ENCODE measurements at regions not wholly inside any gene's neighbourhood (a gene's known extent, or its start where the extent isn't known, plus 50 kb on each side); places are given as distances from the start of the nearest gene placed in this dataset.

DNA sequence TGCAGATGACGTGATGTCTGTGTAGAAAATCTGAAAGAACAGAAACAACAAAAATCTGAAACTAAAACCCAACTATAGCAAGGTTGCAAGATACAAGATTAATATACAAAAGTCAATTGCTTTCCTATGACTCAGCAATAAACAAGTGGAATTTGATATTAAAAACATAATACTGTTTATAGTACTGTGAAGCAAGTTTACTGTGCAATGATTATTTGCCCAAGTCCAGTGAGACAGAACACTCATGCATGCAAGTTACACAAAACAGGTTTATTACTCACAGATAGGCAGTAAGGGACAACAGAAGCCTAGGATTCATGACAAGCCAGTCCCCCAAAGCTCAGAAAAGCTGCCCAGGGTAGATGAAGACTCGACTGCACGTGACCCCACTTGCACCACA, 62.4 kb upstream of the RAB4A start:
- ChIA-PET CTCF (interaction anchor here (0.6 kb wide), 1 partner anchor 521 kb away, joined by 3 read pairs; no protein-coding TSS in a partner anchor), POLR2A (no interaction called here)
- no peak for DNase-seq
- Histone ChIP-seq H3K27me3 (replicated peaks in 2 of 5; ENCODE audit: control insufficient read depth in 4 of 5, insufficient read depth in 5 of 5, low read length in 4 of 5) (no peaks in the 10 kb centered on the region), H3K4me1 (ENCODE audit: control extremely low read depth in 1 of 4, control insufficient read depth in 4 of 4, insufficient read depth in 4 of 4, low read length in 3 of 4) (no peaks in the 10 kb centered on the region), H3K9me3 (ENCODE audit: control extremely low read depth in 1 of 5, control insufficient read depth in 4 of 5, insufficient read depth in 2 of 5, low read depth in 1 of 5, low read length in 4 of 5) (peaks cover 0 to 7% (median 2%) of the 10 kb centered on the region in 5 experiments), H3K27ac (ENCODE audit: insufficient read depth in 1 of 2, low read depth in 1 of 2, low read length in 2 of 2, poor library complexity in 1 of 2, severe bottlenecking in 2 of 2) (no peak overlapping the region), H3K36me3 (ENCODE audit: control insufficient read depth in 4 of 4, insufficient read depth in 4 of 4, low read length in 3 of 4) (no peaks in the 10 kb centered on the region), H3K4me3 (ENCODE audit: control insufficient read depth in 1 of 7, extremely low read depth in 1 of 7, insufficient read depth in 4 of 7, low read depth in 2 of 7, low read length in 6 of 7) (no peak overlapping the region)
- no CpG with 5 or more reads among the region's 3 CpGs for WGBS (ENCODE audit: insufficient coverage)

DNA sequence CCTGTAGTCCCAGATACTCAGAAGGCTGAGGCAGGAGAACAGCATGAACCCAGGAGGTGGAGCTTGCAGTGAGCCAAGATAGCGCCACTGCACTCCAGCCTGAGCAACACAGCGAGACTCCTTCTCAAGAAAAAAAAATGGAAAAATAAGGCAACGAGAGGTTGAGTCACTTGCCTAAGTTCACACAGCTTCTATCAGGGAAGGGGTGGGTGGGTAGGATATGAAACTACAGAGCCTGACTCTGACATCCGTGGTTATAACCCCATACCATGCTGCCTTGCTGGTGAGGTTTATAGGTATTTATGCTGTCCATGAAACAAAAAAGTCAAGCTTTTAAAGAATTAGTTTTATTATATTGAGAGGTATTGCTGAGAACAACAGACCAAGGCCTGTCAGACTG, 61.5 kb upstream of the RAB4A start:
- Histone ChIP-seq H3K4me3 (ENCODE audit: control insufficient read depth in 1 of 7, extremely low read depth in 1 of 7, insufficient read depth in 4 of 7, low read depth in 2 of 7, low read length in 6 of 7) (no peak overlapping the region), H3K4me1 (ENCODE audit: control extremely low read depth in 1 of 4, control insufficient read depth in 4 of 4, insufficient read depth in 4 of 4, low read length in 3 of 4) (no peaks in the 10 kb centered on the region), H3K9me3 (ENCODE audit: control extremely low read depth in 1 of 5, control insufficient read depth in 4 of 5, insufficient read depth in 2 of 5, low read depth in 1 of 5, low read length in 4 of 5) (peaks cover 0 to 7% (median 2%) of the 10 kb centered on the region in 5 experiments), H3K27me3 (replicated peaks in 2 of 5; ENCODE audit: control insufficient read depth in 4 of 5, insufficient read depth in 5 of 5, low read length in 4 of 5) (no peaks in the 10 kb centered on the region), H3K36me3 (ENCODE audit: control insufficient read depth in 4 of 4, insufficient read depth in 4 of 4, low read length in 3 of 4) (no peaks in the 10 kb centered on the region), H3K27ac (ENCODE audit: insufficient read depth in 1 of 2, low read depth in 1 of 2, low read length in 2 of 2, poor library complexity in 1 of 2, severe bottlenecking in 2 of 2) (no peak overlapping the region)
- ChIA-PET POLR2A (no interaction called here), CTCF (interaction anchor here (0.6 kb wide), 1 partner anchor 117 kb away, joined by 3 read pairs; no protein-coding TSS in a partner anchor)
- WGBS (ENCODE audit: insufficient coverage): 93% methylated on average over 3 of the region's 4 CpGs
- DNase-seq: no peak

DNA sequence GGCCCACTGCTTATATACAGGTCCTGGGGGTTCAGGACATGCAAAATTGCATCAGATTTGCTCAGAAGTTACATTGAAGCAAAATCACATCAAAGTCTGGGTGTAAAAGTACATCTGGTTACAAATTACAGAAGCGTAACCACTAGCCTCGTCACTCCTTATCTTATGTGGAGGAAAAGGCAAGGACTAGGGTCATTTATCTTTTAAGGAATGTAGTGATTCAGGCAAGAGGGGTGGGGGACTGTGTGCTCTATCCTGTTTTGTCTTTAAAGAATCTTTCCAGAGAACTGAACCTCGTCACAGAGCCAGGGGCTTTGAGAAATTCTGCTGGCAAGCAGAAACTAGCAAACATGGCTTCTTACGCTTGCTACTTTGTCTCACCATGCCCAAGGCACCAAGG, 61.1 kb upstream of the RAB4A start:
- Histone ChIP-seq H3K36me3 (ENCODE audit: control insufficient read depth in 4 of 4, insufficient read depth in 4 of 4, low read length in 3 of 4) (no peaks in the 10 kb centered on the region), H3K27me3 (replicated peaks in 2 of 5; ENCODE audit: control insufficient read depth in 4 of 5, insufficient read depth in 5 of 5, low read length in 4 of 5) (no peaks in the 10 kb centered on the region), H3K4me1 (ENCODE audit: control extremely low read depth in 1 of 4, control insufficient read depth in 4 of 4, insufficient read depth in 4 of 4, low read length in 3 of 4) (no peaks in the 10 kb centered on the region), H3K4me3 (ENCODE audit: control insufficient read depth in 1 of 7, extremely low read depth in 1 of 7, insufficient read depth in 4 of 7, low read depth in 2 of 7, low read length in 6 of 7) (no peak overlapping the region), H3K9me3 (ENCODE audit: control extremely low read depth in 1 of 5, control insufficient read depth in 4 of 5, insufficient read depth in 2 of 5, low read depth in 1 of 5, low read length in 4 of 5) (peaks cover 0 to 7% (median 2%) of the 10 kb centered on the region in 5 experiments), H3K27ac (ENCODE audit: insufficient read depth in 1 of 2, low read depth in 1 of 2, low read length in 2 of 2, poor library complexity in 1 of 2, severe bottlenecking in 2 of 2) (no peak overlapping the region)
- no peak for DNase-seq
- POLR2A ChIA-PET: no interaction called here
- 96% methylated on average over 3 of the region's 4 CpGs for WGBS (ENCODE audit: insufficient coverage)
- CTCF ChIA-PET: interaction anchor here (0.6 to 1.4 kb wide), 2 partner anchors 18 to 118 kb away, joined by 3 to 4 read pairs; no protein-coding TSS in a partner anchor

DNA sequence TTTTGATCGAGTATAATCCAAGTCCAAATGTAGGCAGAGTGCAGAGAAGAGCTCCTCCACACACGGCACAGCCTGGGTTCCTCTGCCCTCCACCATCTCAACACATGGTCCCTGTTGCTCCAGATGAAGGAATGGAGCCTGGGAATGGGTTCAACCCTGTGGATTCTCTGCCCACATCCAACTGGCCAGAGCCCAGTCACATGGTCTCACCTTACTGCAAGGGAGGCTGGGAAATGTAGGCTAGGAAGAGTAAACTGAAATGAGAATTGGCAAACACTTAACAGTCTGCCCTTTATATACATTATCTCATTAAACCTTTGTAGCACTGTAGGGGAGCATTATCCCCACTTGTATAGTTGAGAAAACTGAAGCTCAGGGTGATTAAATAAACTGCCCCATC, 60.1 kb upstream of the RAB4A start:
- H3K36me3 ChIP-seq (ENCODE audit: control insufficient read depth in 4 of 4, insufficient read depth in 4 of 4, low read length in 3 of 4): no peaks in the 10 kb centered on the region
- H3K27me3 ChIP-seq (replicated peaks in 2 of 5; ENCODE audit: control insufficient read depth in 4 of 5, insufficient read depth in 5 of 5, low read length in 4 of 5): no peaks in the 10 kb centered on the region
- ChIA-PET POLR2A (no interaction called here), CTCF (interaction anchor here (1.4 kb wide), 1 partner anchor 16 kb away, joined by 4 read pairs; no protein-coding TSS in a partner anchor)
- no peak for DNase-seq
- no peak overlapping the region for H3K27ac ChIP-seq (ENCODE audit: insufficient read depth in 1 of 2, low read depth in 1 of 2, low read length in 2 of 2, poor library complexity in 1 of 2, severe bottlenecking in 2 of 2)
- H3K4me3 ChIP-seq (ENCODE audit: control insufficient read depth in 1 of 7, extremely low read depth in 1 of 7, insufficient read depth in 4 of 7, low read depth in 2 of 7, low read length in 6 of 7): no peak overlapping the region
- H3K4me1 ChIP-seq (ENCODE audit: control extremely low read depth in 1 of 4, control insufficient read depth in 4 of 4, insufficient read depth in 4 of 4, low read length in 3 of 4): no peaks in the 10 kb centered on the region
- H3K9me3 ChIP-seq (ENCODE audit: control extremely low read depth in 1 of 5, control insufficient read depth in 4 of 5, insufficient read depth in 2 of 5, low read depth in 1 of 5, low read length in 4 of 5): peaks cover 0 to 7% (median 2%) of the 10 kb centered on the region in 5 experiments
- WGBS (ENCODE audit: insufficient coverage): no CpG with 5 or more reads among the region's 2 CpGs

DNA sequence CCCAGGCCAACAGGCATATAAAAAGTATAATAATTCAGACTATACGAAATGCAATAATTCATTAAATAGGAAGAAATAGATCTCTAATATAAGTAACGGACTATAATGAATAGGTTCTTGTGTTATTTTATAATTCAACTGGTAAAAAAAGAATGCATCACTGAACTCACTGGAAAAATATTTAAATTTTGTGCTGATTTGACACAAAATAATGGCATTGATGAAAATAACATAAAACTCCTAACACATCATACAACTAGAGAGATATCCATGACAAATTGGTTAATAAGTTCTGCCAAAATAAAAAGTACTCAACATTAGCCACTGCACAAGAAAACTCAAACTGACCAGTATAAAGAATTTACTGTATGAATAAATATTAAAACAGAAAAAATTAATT, 57.1 kb upstream of the RAB4A start:
- ChIA-PET CTCF (interaction anchor here (1.2 to 2.3 kb wide), 2 partner anchors 14 to 472 kb away, joined by 3 to 8 read pairs; no protein-coding TSS in a partner anchor), POLR2A (no interaction called here)
- Histone ChIP-seq H3K4me3 (ENCODE audit: control insufficient read depth in 1 of 7, extremely low read depth in 1 of 7, insufficient read depth in 4 of 7, low read depth in 2 of 7, low read length in 6 of 7) (no peak overlapping the region), H3K27ac (ENCODE audit: insufficient read depth in 1 of 2, low read depth in 1 of 2, low read length in 2 of 2, poor library complexity in 1 of 2, severe bottlenecking in 2 of 2) (no peak overlapping the region), H3K9me3 (ENCODE audit: control extremely low read depth in 1 of 5, control insufficient read depth in 4 of 5, insufficient read depth in 2 of 5, low read depth in 1 of 5, low read length in 4 of 5) (peaks cover 0 to under 1% (median 0%) of the 10 kb centered on the region in 5 experiments), H3K4me1 (ENCODE audit: control extremely low read depth in 1 of 4, control insufficient read depth in 4 of 4, insufficient read depth in 4 of 4, low read length in 3 of 4) (no peaks in the 10 kb centered on the region), H3K27me3 (replicated peaks in 2 of 5; ENCODE audit: control insufficient read depth in 4 of 5, insufficient read depth in 5 of 5, low read length in 4 of 5) (no peaks in the 10 kb centered on the region), H3K36me3 (ENCODE audit: control insufficient read depth in 4 of 4, insufficient read depth in 4 of 4, low read length in 3 of 4) (no peaks in the 10 kb centered on the region)
- no CpG with 5 or more reads among the region's 2 CpGs for WGBS (ENCODE audit: insufficient coverage)
- no peak for DNase-seq

DNA sequence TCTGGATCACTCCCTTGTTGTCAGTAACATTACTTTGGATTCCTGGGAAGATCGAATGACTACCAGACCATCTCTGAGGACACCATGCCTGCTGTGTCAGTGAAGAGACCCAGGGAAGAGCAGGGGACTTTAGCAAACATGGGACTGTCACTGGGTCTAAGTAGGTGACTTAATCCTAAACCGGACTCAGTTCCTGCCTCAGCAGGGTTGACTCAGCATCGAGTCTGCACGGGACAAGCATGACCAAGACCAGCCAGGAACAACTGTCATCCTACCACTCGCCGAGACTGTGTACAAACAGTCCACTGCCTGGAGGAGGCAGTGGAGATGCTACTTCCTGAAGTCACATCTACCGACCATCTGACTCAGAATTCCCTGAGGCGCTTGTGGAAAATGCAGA, 53.2 kb upstream of the RAB4A start:
- Histone ChIP-seq H3K9me3 (ENCODE audit: control extremely low read depth in 1 of 5, control insufficient read depth in 4 of 5, insufficient read depth in 2 of 5, low read depth in 1 of 5, low read length in 4 of 5) (no peaks in the 10 kb centered on the region), H3K27me3 (replicated peaks in 2 of 5; ENCODE audit: control insufficient read depth in 4 of 5, insufficient read depth in 5 of 5, low read length in 4 of 5) (no peaks in the 10 kb centered on the region), H3K4me1 (ENCODE audit: control extremely low read depth in 1 of 4, control insufficient read depth in 4 of 4, insufficient read depth in 4 of 4, low read length in 3 of 4) (peaks cover 0 to 6% (median 0%) of the 10 kb centered on the region in 4 experiments), H3K4me3 (ENCODE audit: control insufficient read depth in 1 of 7, extremely low read depth in 1 of 7, insufficient read depth in 4 of 7, low read depth in 2 of 7, low read length in 6 of 7) (no peak overlapping the region), H3K36me3 (ENCODE audit: control insufficient read depth in 4 of 4, insufficient read depth in 4 of 4, low read length in 3 of 4) (no peaks in the 10 kb centered on the region), H3K27ac (ENCODE audit: insufficient read depth in 1 of 2, low read depth in 1 of 2, low read length in 2 of 2, poor library complexity in 1 of 2, severe bottlenecking in 2 of 2) (no peak overlapping the region)
- ChIA-PET POLR2A (no interaction called here), CTCF (no interaction called here)
- no peak for DNase-seq
- WGBS (ENCODE audit: insufficient coverage): 70% methylated on average over 7 of the region's 8 CpGs

DNA sequence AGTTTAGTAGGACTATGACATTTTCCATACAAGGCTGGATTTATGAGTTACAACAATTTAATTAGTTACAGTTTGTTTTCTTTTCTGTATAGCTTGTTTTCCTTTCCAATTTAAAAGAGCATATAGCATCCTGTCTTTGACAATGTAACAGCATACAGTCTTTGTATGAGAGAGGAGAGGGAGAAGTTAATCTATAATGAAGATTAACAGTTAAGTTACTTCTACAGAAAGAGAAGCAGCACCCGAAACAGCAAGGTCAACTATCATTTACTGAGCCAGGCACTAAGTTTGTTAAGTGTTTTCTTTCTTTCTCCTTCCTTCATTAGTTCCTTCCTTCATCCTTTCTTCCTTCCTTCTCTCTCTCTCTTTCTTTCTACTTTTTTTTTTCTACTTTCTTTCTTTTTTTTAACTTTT, 52.3 kb upstream of the RAB4A start:
- POLR2A ChIA-PET: no interaction called here
- H3K4me1 ChIP-seq (ENCODE audit: control extremely low read depth in 1 of 4, control insufficient read depth in 4 of 4, insufficient read depth in 4 of 4, low read length in 3 of 4): peaks cover 0 to 6% (median 0%) of the 10 kb centered on the region in 4 experiments
- whole genome bisulfite sequencing (ENCODE audit: insufficient coverage): no CpG with 5 or more reads among the region's 1 CpG
- H3K4me3 ChIP-seq (ENCODE audit: control insufficient read depth in 1 of 7, extremely low read depth in 1 of 7, insufficient read depth in 4 of 7, low read depth in 2 of 7, low read length in 6 of 7): no peak overlapping the region
- no peak overlapping the region for H3K27ac ChIP-seq (ENCODE audit: insufficient read depth in 1 of 2, low read depth in 1 of 2, low read length in 2 of 2, poor library complexity in 1 of 2, severe bottlenecking in 2 of 2)
- H3K9me3 ChIP-seq (ENCODE audit: control extremely low read depth in 1 of 5, control insufficient read depth in 4 of 5, insufficient read depth in 2 of 5, low read depth in 1 of 5, low read length in 4 of 5): no peaks in the 10 kb centered on the region
- H3K36me3 ChIP-seq (ENCODE audit: control insufficient read depth in 4 of 4, insufficient read depth in 4 of 4, low read length in 3 of 4): no peaks in the 10 kb centered on the region
- CTCF ChIA-PET: no interaction called here
- no peak for DNase-seq
- H3K27me3 ChIP-seq (replicated peaks in 2 of 5; ENCODE audit: control insufficient read depth in 4 of 5, insufficient read depth in 5 of 5, low read length in 4 of 5): no peaks in the 10 kb centered on the region
